ENCODE measurements at regions not wholly inside any gene's neighbourhood (a gene's known extent, or its start where the extent isn't known, plus 50 kb on each side); places are given as distances from the start of the nearest gene placed in this dataset.

GRCh38 chr13:103229674-103230073 lies 163.5 kb upstream of the SLC10A2 start:
- no peak for TF ChIP-seq POLR2A (IDR thresholded peaks at IDR 0.05; ENCODE audit: control extremely low read depth in 1 of 2, low read depth in 2 of 2, low read length in 2 of 2)
- no peak for TF ChIP-seq TBP (IDR thresholded peaks at IDR 0.05; ENCODE audit: low read depth, low read length)
- TF ChIP-seq JUND (IDR thresholded peaks at IDR 0.05; ENCODE audit: low read length): no peak
- no peak for TF ChIP-seq SIN3A (conservative IDR thresholded peaks at IDR 0.05 in 1 of 2, IDR thresholded peaks at IDR 0.05 in 1 of 2; ENCODE audit: low read depth in 1 of 2, low read length in 2 of 2)
- TF ChIP-seq CEBPB (IDR thresholded peaks at IDR 0.05; ENCODE audit: low read depth, low read length): no peak
- TF ChIP-seq EGR1 (IDR thresholded peaks at IDR 0.05; ENCODE audit: borderline replicate concordance, low read depth, low read length): no peak
- TF ChIP-seq, protein P1, sequence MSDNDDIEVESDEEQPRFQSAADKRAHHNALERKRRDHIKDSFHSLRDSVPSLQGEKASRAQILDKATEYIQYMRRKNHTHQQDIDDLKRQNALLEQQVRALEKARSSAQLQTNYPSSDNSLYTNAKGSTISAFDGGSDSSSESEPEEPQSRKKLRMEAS (IDR thresholded peaks at IDR 0.05): no peak
- TF ChIP-seq KDM1A (IDR thresholded peaks at IDR 0.05; ENCODE audit: borderline replicate concordance, low read length): no peak
- no peak for TF ChIP-seq CTCF (IDR thresholded peaks at IDR 0.05; ENCODE audit: control extremely low read depth in 1 of 3, insufficient read depth in 1 of 3, low read depth in 1 of 3, low read length in 3 of 3)
- no peak for TF ChIP-seq POLR2AphosphoS5 (IDR thresholded peaks at IDR 0.05; ENCODE audit: low read depth, low read length)
